Adrenal gland (tissue), 9 donors: ENCODE measurements at regions not wholly inside any gene's neighbourhood (a gene's known extent, or its start where the extent isn't known, plus 50 kb on each side); places are given as distances from the start of the nearest gene placed in this dataset.

ENCODE experiments used
- DNase-seq, 7 donors: peaks; one replicate each; pipeline ENCODE4 v3.0.0-alpha.2; 2019 to 2020
- H3K27ac ChIP-seq, 5 donors: fragments of 200-600 bp; sonication (generic) in 4 of 5; 1 replicate in 3 of 5; 2 replicates in 2 of 5; pipeline versions ENCODE4 v1.5.1 to v1.8.0; 2016 to 2020; ENCODE audit warnings: mild to moderate bottlenecking in 1 of 5
- H3K27me3 ChIP-seq: fragments of 200-600 bp; 2 replicates; pipeline ENCODE4 v1.8.0; 2021
- H3K36me3 ChIP-seq, 2 donors: fragments of 200-600 bp; replicated peaks in 1 of 2; 1 replicate in 1 of 2; 2 replicates in 1 of 2; pipeline versions ENCODE4 v1.5.1 to v1.8.0; 2018 to 2022
- H3K4me1 ChIP-seq, 2 donors: fragments of 200-600 bp; replicated peaks in 1 of 2; 1 replicate in 1 of 2; 2 replicates in 1 of 2; pipeline versions ENCODE4 v1.5.1 to v1.8.0; 2018 to 2021
- H3K4me3 ChIP-seq, 4 donors: fragments of 200-600 bp; sonication (generic) in 3 of 4; one replicate each; pipeline ENCODE4 v1.5.1; 2016 to 2018
- H3K9me3 ChIP-seq, 3 donors: fragments of 200-600 bp; sonication (generic) in 1 of 3; replicated peaks in 1 of 3; 1 replicate in 2 of 3; 2 replicates in 1 of 3; pipeline versions ENCODE4 v1.5.1 to v1.8.0; 2016 to 2021
- CTCF ChIP-seq, 6 experiments: fragments of 450-650 bp in 4 of 6; fragments of 200-600 bp in 2 of 6; sonication (generic) in 1 of 6; IDR thresholded peaks; 1 replicate in 5 of 6; 2 replicates in 1 of 6; pipeline versions ENCODE4 v1.5.1 to v1.8.0; 2016 to 2021; ENCODE audit warnings: antibody characterized with exemption in 6 of 6, mild to moderate bottlenecking in 2 of 6, moderate library complexity in 1 of 6
- POLR2A ChIP-seq, 2 donors: fragments of 450-650 bp; IDR thresholded peaks; one replicate each; pipeline ENCODE4 v1.6.1; 2017; ENCODE audit warnings: antibody characterized with exemption in 2 of 2, mild to moderate bottlenecking in 2 of 2, moderate library complexity in 1 of 2
- WGBS, 4 donors: extraction: QIAGEN DNeasy Blood & Tissue Kit in 2 of 4; methylation state at CpG; one replicate each; pipeline versions ENCODE4 v1.1.5 to v1.1.7; 2013 to 2017; 5-methylcytosine and 5-hydroxymethylcytosine counted together
- intact Hi-C, 2 donors: fragments of 100-400 bp; cut with DNase I; formaldehyde crosslinking; loops; one replicate each; pipeline versions ENCODE4 v1.14.1 to v1.15.0; 2022 to 2023
- microRNA-seq, 3 donors: library from miRNA; unstranded; fragments of <30 nt; microRNA quantifications; one replicate each; pipeline ENCODE4, GENCODE V29; 2017 to 2020
- small RNA-seq, 2 donors: library from RNA; depleted of rRNA; stranded (forward); fragments of <200 nt; gene quantifications; one replicate each; pipeline ENCODE3, GENCODE V24; 2016
- donor health status: healthy with polysubstance abuse.
- donor health status: Bipolar disorder and iron deficiency.
- donor health status: DM: yes; HTN: yes; CAD: no.
- donor health status: DM: no; HTN: no; CAD: no.
- donor health status: DM: no; HTN: no; CAD: no.

- H3K27me3 ChIP-seq = peaks cover 14% of the 10 kb centered on the region
- no peak overlapping the region for H3K4me3 ChIP-seq
- no peaks in the 10 kb centered on the region for H3K4me1 ChIP-seq
- no peaks in the 10 kb centered on the region for H3K36me3 ChIP-seq
- no peak overlapping the region for H3K27ac ChIP-seq
- intact Hi-C loops = no loop called here
- WGBS, 4 donors = 84 to 100% (median 89%) methylated on average over 3 to 9 of the region's 9 CpGs
- no peak for DNase-seq
- H3K9me3 ChIP-seq = no peaks in the 10 kb centered on the region
- no peak for TF ChIP-seq CTCF (IDR thresholded peaks at IDR 0.05)
- no peak for TF ChIP-seq POLR2A (IDR thresholded peaks at IDR 0.05)
Measured at GRCh38 chrX:39995457-39995856, 102.3 kb downstream of the BCOR start.

GRCh38 chrX:39996536-39996935 is 101.2 kb downstream of the BCOR start:
- Histone ChIP-seq H3K4me3 (no peak overlapping the region), H3K4me1 (no peaks in the 10 kb centered on the region), H3K36me3 (no peaks in the 10 kb centered on the region), H3K27ac (no peak overlapping the region), H3K27me3 (peaks cover 10% of the 10 kb centered on the region), H3K9me3 (no peaks in the 10 kb centered on the region)
- whole genome bisulfite sequencing, 4 donors = 71 to 97% (median 86%) methylated on average over 3 to 8 of the region's 8 CpGs
- intact Hi-C loops = no loop called here
- TF ChIP-seq POLR2A (IDR thresholded peaks at IDR 0.05) (no peak), CTCF (IDR thresholded peaks at IDR 0.05) (no peak)
- DNase-seq = no peak

- DNase-seq = no peak
- Histone ChIP-seq H3K27me3 (peaks cover 11% of the 10 kb centered on the region), H3K9me3 (no peaks in the 10 kb centered on the region), H3K36me3 (no peaks in the 10 kb centered on the region), H3K27ac (no peak overlapping the region), H3K4me1 (no peaks in the 10 kb centered on the region), H3K4me3 (no peak overlapping the region)
- 89 to 97% (median 92%) methylated on average over 6 of the region's 6 CpGs for WGBS, 4 donors
- intact Hi-C loops = no loop called here
- TF ChIP-seq CTCF (IDR thresholded peaks at IDR 0.05) (no peak), POLR2A (IDR thresholded peaks at IDR 0.05) (no peak)
Measured at GRCh38 chrX:39998636-39999406, 98.9 kb downstream of the BCOR start.

Small RNAs in the stretch of these regions (microRNA-seq; reads per million reads assigned to microRNA genes)
- gene MIR1587 (0 reads per million in 3 donors), gene MIR3937 (0 to 0.57 (median 0) reads per million in 3 donors)

Small RNAs in the stretch of these regions (small RNA-seq; reads per million reads assigned to genes)
- gene MIR1587 = 0 reads per million in 2 donors
- gene MIR3937 = 0 reads per million in 2 donors
- 0 reads per million in 2 donors for gene RN7SL732P
- 0 reads per million in 2 donors for gene RNU6-591P
